ENCODE measurements at regions not wholly inside any gene's neighbourhood (a gene's known extent, or its start where the extent isn't known, plus 50 kb on each side); places are given as distances from the start of the nearest gene placed in this dataset.

- Histone ChIP-seq H3K79me2 (replicated peaks; ENCODE audit: insufficient read depth) (no peaks in the 10 kb centered on the region), H3K4me1 (ENCODE audit: insufficient read depth) (no peaks in the 10 kb centered on the region), H3F3A (replicated peaks; ENCODE audit: low read depth) (no peaks in the 10 kb centered on the region), H3K4me2 (no peak overlapping the region), H3K27me3 (ENCODE audit: insufficient read depth) (no peaks in the 10 kb centered on the region), H3K4me3 (no peak overlapping the region), H2AFZ (no peak overlapping the region), H4K20me1 (replicated peaks; ENCODE audit: insufficient read depth) (no peaks in the 10 kb centered on the region), H3K27ac (ENCODE audit: low read depth) (no peak overlapping the region), H3K36me3 (ENCODE audit: insufficient read depth) (no peaks in the 10 kb centered on the region), H3K9me2 (ENCODE audit: insufficient read depth) (0 out of 2 replicates have a peak, but pooled peaks cover 6% of the 10 kb centered on the region)
- Mint-ChIP-seq H3K9me3 (no peaks in the 10 kb centered on the region), H3K4me1 (peaks cover 21% of the 10 kb centered on the region), H3K27me3 (ENCODE audit: insufficient read depth, low read depth, poor library complexity) (peaks cover 3% of the 10 kb centered on the region), H3K27ac (no peak overlapping the region), H3K36me3 (ENCODE audit: low read depth) (no peaks in the 10 kb centered on the region), H3K4me3 (no peak overlapping the region)
- TF ChIP-seq ETS1 (IDR thresholded peaks at IDR 0.05) (no peak), ZNF114 (CRISPR knock-in tag; IDR thresholded peaks at IDR 0.05) (no peak), POLR2AphosphoS5 (IDR thresholded peaks at IDR 0.05; ENCODE audit: low read depth) (no peak), ZNF331 (CRISPR knock-in tag; IDR thresholded peaks at IDR 0.05; ENCODE audit: low read depth) (no peak), STAT1 (IDR thresholded peaks at IDR 0.05; ENCODE audit: unreplicated experiment) (no peak), JUNB (IDR thresholded peaks at IDR 0.05; ENCODE audit: unreplicated experiment) (no peak), REST (IDR thresholded peaks at IDR 0.05; ENCODE audit: unreplicated experiment) (no peak), EZH2phosphoT487 (IDR thresholded peaks at IDR 0.05; ENCODE audit: unreplicated experiment) (no peak), CTCF (conservative IDR thresholded peaks at IDR 0.05; ENCODE audit: low read depth in 2 of 2) (no peak), NANOG (IDR thresholded peaks at IDR 0.05; ENCODE audit: borderline replicate concordance) (no peak), EZH2 (IDR thresholded peaks at IDR 0.05; ENCODE audit: low read depth, unreplicated experiment) (no peak), ZNF462 (CRISPR knock-in tag; IDR thresholded peaks at IDR 0.05) (no peak), CREB1 (CRISPR knock-in tag; IDR thresholded peaks at IDR 0.05; ENCODE audit: low read depth) (no peak)
- no peak for DNase-seq (ENCODE audit: low spot score)
- ATAC-seq = no peak
These were observed 124.8 kb upstream of the TACR1 start for GRCh38 chr2:75324141-75324540.

Measured in GM23338 (cell line).